Ishikawa (cell line): ENCODE measurements at regions not wholly inside any gene's neighbourhood (a gene's known extent, or its start where the extent isn't known, plus 50 kb on each side); places are given as distances from the start of the nearest gene placed in this dataset.

Experiments
- EP300 ChIP-seq: IDR thresholded peaks from 2 replicates; pipeline ENCODE4 v1.6.1; 2012; ENCODE audit warnings: borderline replicate concordance
- TAF1 ChIP-seq: IDR thresholded peaks from 2 replicates; pipeline ENCODE4 v1.6.1; 2012; ENCODE audit warnings: low read depth, mild to moderate bottlenecking

DNA sequence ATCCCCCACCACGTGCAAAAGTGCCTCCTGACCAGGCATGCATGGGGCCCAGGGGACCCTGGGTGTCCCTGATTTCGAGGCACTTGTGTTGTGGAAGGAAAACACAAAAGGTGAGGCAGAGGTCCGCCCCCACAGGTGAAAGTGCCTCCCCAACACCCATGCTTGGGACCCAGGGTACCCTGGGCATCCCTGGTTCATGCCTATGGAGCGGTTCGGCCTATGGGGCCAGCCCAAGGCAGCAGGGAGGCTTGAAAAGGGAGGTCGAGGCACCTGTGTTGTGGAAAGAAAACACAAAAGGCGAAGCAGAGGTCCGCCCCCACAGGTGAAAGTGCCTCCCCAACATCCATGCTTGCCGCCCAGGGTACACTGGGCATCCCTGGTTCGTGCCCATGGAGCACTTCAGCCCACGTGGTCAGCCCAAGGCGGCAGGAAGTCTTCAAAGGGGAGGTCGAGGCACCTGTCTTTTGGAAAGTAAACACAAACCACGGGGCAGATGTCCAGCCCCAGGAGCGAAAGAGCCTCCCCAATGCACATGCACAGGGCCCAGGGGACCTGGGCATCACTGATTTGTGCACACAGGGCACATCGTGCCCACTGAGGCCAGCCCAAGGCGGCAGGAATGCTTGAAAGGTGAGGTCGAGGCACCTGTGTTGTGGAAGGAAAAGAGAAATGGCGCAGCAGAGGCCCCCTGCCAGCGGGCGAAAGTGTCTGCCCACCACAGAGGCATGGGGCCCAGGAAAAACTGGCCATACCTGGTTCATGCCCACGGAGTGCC is 375.5 kb downstream of the ALG10 start:
- TF ChIP-seq TAF1, result no peak
- TF ChIP-seq EP300, result no peak
